ENCODE measurements at regions not wholly inside any gene's neighbourhood (a gene's known extent, or its start where the extent isn't known, plus 50 kb on each side); places are given as distances from the start of the nearest gene placed in this dataset.

DNA sequence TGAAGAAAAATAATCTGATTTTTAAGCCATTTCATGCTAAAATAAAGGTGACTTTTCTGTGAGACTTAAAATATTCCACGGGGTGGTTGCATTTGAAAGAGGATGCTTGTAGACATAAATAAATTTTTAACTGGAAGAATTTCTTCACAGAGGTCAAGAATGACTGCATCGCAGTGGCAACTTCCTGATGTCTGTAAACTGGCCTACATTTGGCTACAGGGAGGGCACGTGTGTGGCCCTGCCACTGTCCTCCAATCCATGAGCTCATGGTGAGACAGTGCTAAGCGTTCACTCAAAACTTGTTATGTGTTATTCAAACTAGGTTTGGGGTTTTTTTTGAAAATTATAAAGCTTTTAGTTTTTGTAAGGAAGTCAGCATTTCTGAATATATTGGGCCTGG lies 1089.3 kb downstream of the EFNB2 start:
- ChIA-PET RAD21 (ENCODE audit: low non-redundant PET in 1 of 2, low total read pairs in 2 of 2, uncharacterized antibody in 2 of 2, unreplicated experiment in 2 of 2) (no interaction called here), CTCF (no interaction called here), POLR2A (no interaction called here)
- TF ChIP-seq, protein P1, sequence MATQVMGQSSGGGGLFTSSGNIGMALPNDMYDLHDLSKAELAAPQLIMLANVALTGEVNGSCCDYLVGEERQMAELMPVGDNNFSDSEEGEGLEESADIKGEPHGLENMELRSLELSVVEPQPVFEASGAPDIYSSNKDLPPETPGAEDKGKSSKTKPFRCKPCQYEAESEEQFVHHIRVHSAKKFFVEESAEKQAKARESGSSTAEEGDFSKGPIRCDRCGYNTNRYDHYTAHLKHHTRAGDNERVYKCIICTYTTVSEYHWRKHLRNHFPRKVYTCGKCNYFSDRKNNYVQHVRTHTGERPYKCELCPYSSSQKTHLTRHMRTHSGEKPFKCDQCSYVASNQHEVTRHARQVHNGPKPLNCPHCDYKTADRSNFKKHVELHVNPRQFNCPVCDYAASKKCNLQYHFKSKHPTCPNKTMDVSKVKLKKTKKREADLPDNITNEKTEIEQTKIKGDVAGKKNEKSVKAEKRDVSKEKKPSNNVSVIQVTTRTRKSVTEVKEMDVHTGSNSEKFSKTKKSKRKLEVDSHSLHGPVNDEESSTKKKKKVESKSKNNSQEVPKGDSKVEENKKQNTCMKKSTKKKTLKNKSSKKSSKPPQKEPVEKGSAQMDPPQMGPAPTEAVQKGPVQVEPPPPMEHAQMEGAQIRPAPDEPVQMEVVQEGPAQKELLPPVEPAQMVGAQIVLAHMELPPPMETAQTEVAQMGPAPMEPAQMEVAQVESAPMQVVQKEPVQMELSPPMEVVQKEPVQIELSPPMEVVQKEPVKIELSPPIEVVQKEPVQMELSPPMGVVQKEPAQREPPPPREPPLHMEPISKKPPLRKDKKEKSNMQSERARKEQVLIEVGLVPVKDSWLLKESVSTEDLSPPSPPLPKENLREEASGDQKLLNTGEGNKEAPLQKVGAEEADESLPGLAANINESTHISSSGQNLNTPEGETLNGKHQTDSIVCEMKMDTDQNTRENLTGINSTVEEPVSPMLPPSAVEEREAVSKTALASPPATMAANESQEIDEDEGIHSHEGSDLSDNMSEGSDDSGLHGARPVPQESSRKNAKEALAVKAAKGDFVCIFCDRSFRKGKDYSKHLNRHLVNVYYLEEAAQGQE (IDR thresholded peaks at IDR 0.05; ENCODE audit: low read depth) = no peak
- TF ChIP-seq, protein P2, sequence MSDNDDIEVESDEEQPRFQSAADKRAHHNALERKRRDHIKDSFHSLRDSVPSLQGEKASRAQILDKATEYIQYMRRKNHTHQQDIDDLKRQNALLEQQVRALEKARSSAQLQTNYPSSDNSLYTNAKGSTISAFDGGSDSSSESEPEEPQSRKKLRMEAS (IDR thresholded peaks at IDR 0.05) = no peak
- TF ChIP-seq EZH2 (IDR thresholded peaks at IDR 0.05) (no peak), EZH2phosphoT487 (IDR thresholded peaks at IDR 0.05; ENCODE audit: borderline replicate concordance) (no peak), FOSL1 (IDR thresholded peaks at IDR 0.05; ENCODE audit: low read depth) (no peak)
- TF ChIP-seq, protein P3, sequence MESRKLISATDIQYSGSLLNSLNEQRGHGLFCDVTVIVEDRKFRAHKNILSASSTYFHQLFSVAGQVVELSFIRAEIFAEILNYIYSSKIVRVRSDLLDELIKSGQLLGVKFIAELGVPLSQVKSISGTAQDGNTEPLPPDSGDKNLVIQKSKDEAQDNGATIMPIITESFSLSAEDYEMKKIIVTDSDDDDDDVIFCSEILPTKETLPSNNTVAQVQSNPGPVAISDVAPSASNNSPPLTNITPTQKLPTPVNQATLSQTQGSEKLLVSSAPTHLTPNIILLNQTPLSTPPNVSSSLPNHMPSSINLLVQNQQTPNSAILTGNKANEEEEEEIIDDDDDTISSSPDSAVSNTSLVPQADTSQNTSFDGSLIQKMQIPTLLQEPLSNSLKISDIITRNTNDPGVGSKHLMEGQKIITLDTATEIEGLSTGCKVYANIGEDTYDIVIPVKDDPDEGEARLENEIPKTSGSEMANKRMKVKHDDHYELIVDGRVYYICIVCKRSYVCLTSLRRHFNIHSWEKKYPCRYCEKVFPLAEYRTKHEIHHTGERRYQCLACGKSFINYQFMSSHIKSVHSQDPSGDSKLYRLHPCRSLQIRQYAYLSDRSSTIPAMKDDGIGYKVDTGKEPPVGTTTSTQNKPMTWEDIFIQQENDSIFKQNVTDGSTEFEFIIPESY (IDR thresholded peaks at IDR 0.05; ENCODE audit: extremely low read depth, insufficient replicate concordance, low read length) = no peak
- Histone ChIP-seq H3K27ac (ENCODE audit: low read depth, low read length) (no peak overlapping the region), H4K20me1 (ENCODE audit: insufficient read depth) (no peaks in the 10 kb centered on the region), H3K9me2 (ENCODE audit: insufficient read depth) (peaks cover 4% of the 10 kb centered on the region; the same call in 1 of the 2 replicates), H3K9me3 (ENCODE audit: control insufficient read depth in 1 of 2, insufficient read depth in 1 of 2, low read depth in 1 of 2, low read length in 2 of 2) (no peaks in the 10 kb centered on the region), H3K79me2 (ENCODE audit: insufficient read depth, low read length) (no peaks in the 10 kb centered on the region), H3K4me2 (ENCODE audit: low read length) (no peak overlapping the region), H3K4me3 (replicated peaks in 1 of 2; ENCODE audit: low read depth in 1 of 2, low read length in 2 of 2) (no peak overlapping the region), H3K27me3 (ENCODE audit: insufficient read depth, low read length) (no peaks in the 10 kb centered on the region), H3K9ac (ENCODE audit: low read length) (no peak overlapping the region), H3K36me3 (ENCODE audit: control insufficient read depth in 1 of 2, insufficient read depth in 2 of 2, low read length in 2 of 2) (no peaks in the 10 kb centered on the region), H2AFZ (ENCODE audit: low read depth, low read length, poor library complexity, severe bottlenecking) (no peak overlapping the region), H3K4me1 (ENCODE audit: control insufficient read depth in 1 of 2, insufficient read depth in 2 of 2, low read length in 2 of 2) (peaks cover 0 to 10% of the 10 kb centered on the region in 2 experiments)
- intact Hi-C loops (cut with micrococcal nuclease) = no loop called here
- ATAC-seq = no peak
- no peak for DNase-seq (ENCODE audit: low read depth, low spot score)
- BruUV-seq (replicated peaks) = no TSS peak

Data from HCT116 (cell line).